NT2/D1 (cell line): ENCODE measurements at regions not wholly inside any gene's neighbourhood (a gene's known extent, or its start where the extent isn't known, plus 50 kb on each side); places are given as distances from the start of the nearest gene placed in this dataset.

ENCODE experiments used
- DNase-seq: peaks from one replicate; pipeline ENCODE4 v3.0.0-alpha.2; 2011; ENCODE audit warnings: low read depth, low spot score
- H3K27me3 ChIP-seq: 2 replicates; pipeline ENCODE4 v1.6.0; 2011; ENCODE audit warnings: mild to moderate bottlenecking; ENCODE audit not compliant: insufficient read length, insufficient read depth
- H3K36me3 ChIP-seq: 2 replicates; pipeline ENCODE4 v1.6.1; 2011; ENCODE audit warnings: mild to moderate bottlenecking, low read length, mixed read lengths; ENCODE audit not compliant: insufficient read depth, insufficient read length
- H3K4me1 ChIP-seq: 2 replicates; pipeline ENCODE4 v1.5.1; 2011; ENCODE audit not compliant: insufficient read depth, insufficient read length
- H3K4me3 ChIP-seq: 2 replicates; pipeline ENCODE4 v1.5.1; 2011; ENCODE audit warnings: low read depth; ENCODE audit not compliant: insufficient read length
- H3K9ac ChIP-seq: 2 replicates; pipeline ENCODE4 v1.6.0; 2011; ENCODE audit warnings: low read depth; ENCODE audit not compliant: insufficient read length
- H3K9me3 ChIP-seq: 2 replicates; pipeline ENCODE4 v1.5.1; 2011; ENCODE audit warnings: mild to moderate bottlenecking, low read length; ENCODE audit not compliant: insufficient read depth
- SUZ12 ChIP-seq: IDR thresholded peaks from 2 replicates; pipeline ENCODE4 v1.6.1; 2011; ENCODE audit not compliant: insufficient read length, insufficient read depth; ENCODE audit errors: extremely low read depth
- YY1 ChIP-seq: IDR thresholded peaks from 2 replicates; pipeline ENCODE4 v1.6.1; 2011; ENCODE audit not compliant: insufficient read length, insufficient read depth
- ZNF274 ChIP-seq: IDR thresholded peaks from 2 replicates; pipeline ENCODE4 v1.6.1; 2011; ENCODE audit warnings: mild to moderate bottlenecking, low read depth, low read length

DNA sequence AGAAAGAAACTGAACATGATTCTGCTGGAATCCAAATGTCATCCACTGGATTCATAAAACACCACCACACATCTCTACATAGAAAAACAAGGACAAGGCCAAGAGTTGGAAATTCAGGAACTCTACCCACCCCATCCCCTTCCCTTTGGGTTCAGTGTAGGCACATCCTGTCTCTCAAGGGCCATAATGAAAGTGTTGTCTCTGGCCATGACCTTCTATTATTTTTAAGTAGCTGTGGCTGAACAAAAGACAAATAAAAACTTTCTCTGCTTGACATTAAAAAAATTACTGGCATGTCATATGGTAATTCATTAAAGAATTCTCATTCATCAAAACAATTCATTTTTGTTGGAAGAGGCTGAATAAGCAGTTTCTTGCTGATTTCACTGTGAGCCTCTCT, 54.9 kb upstream of the ZBTB18 start:
- Histone ChIP-seq H3K9ac (no peak overlapping the region), H3K36me3 (no peaks in the 10 kb centered on the region), H3K4me1 (no peaks in the 10 kb centered on the region), H3K4me3 (no peak overlapping the region), H3K27me3 (no peaks in the 10 kb centered on the region), H3K9me3 (peaks cover 10% of the 10 kb centered on the region; the same call in 1 of the 2 replicates)
- no peak for TF ChIP-seq SUZ12
- TF ChIP-seq YY1 = no peak
- TF ChIP-seq ZNF274 = no peak
- DNase-seq = no peak

DNA sequence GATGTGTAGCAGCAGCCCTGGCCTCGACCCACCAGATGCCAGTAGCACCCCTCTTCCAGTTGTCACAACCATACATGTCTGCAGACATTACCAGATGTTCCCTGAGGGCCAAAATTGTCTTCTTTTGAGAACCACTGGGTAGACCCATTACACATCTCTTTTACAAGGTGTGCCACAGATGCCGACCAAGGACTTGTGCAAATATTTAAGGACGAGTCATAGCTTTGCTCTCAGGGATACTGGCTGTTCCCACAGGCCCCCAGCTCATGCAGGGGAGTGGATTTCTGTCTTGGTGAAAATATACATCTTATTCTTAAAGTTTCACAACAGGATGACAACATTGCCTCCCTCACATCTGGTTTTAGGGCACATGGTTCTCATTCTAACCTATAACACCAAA, 59.4 kb upstream of the ZBTB18 start:
- TF ChIP-seq YY1 (no peak), SUZ12 (no peak), ZNF274 (no peak)
- DNase-seq = no peak
- no peaks in the 10 kb centered on the region for H3K36me3 ChIP-seq

DNA sequence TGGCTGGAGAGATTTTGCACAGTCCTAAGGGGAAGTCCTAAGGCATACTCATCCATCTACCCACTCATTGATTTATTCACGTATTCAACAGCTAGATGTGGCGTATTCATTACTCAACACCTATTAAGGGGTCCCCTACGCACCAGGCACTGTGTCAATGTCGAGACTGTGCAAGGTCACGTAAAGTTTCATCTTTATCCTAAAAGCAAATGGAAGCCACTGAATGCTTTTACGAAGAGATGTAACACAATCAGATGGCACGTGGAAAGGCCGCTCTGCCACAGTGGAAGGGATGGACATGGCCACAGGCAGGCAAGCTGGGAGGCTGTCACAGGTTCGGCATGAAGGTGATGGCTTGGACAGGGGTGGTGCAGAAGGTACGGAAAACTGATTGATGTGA, 66.3 kb upstream of the ZBTB18 start:
- H3K4me3 ChIP-seq = no peak overlapping the region
- TF ChIP-seq SUZ12 (no peak), ZNF274 (no peak), YY1 (no peak)
- H3K9me3 ChIP-seq = peaks cover 4% of the 10 kb centered on the region; the same call in 1 of the 2 replicates
- no peaks in the 10 kb centered on the region for H3K4me1 ChIP-seq
- DNase-seq = no peak
- no peaks in the 10 kb centered on the region for H3K27me3 ChIP-seq
- no peaks in the 10 kb centered on the region for H3K36me3 ChIP-seq
- H3K9ac ChIP-seq = no peak overlapping the region

More for the DNA sequence above, 59.4 kb upstream of the ZBTB18 start:
- no peak overlapping the region for H3K9ac ChIP-seq
- peaks cover 18% of the 10 kb centered on the region; the same call in 1 of the 2 replicates for H3K9me3 ChIP-seq
- H3K4me1 ChIP-seq = no peaks in the 10 kb centered on the region
- H3K27me3 ChIP-seq = no peaks in the 10 kb centered on the region
- H3K4me3 ChIP-seq = no peak overlapping the region

DNA sequence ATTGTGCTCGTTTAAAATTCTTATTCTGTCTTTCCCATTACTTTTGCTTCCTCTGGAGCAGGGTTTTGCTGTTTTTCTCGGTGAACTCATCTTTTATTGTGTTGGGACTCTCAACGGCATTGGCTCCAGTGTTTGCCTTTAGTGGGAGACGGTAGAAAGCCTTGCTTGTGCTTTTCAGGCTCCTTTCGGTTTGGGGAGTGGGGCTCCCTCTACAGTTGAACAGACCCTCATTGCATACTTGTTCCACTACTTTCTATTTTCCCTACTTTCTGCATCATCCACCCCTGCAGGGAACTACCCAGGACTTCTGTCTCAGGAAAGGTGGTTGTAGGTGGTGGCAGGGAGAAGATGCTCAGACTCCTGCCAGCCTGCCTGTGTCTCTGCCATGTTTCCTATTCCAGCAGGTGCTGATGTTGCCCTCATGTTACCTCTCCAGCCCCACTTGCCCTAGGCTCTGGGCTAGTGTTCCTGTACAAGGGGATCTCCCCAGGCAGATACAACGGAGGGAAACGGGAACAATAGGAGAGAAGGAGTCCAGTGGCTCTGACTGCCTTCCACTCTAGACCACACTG, 68.5 kb upstream of the ZBTB18 start:
- no peaks in the 10 kb centered on the region for H3K27me3 ChIP-seq
- H3K36me3 ChIP-seq = no peaks in the 10 kb centered on the region
- no peaks in the 10 kb centered on the region for H3K9me3 ChIP-seq
- no peak overlapping the region for H3K4me3 ChIP-seq
- no peak overlapping the region for H3K9ac ChIP-seq
- DNase-seq = no peak
- H3K4me1 ChIP-seq = no peaks in the 10 kb centered on the region
- TF ChIP-seq SUZ12 (no peak), ZNF274 (no peak), YY1 (no peak)

DNA sequence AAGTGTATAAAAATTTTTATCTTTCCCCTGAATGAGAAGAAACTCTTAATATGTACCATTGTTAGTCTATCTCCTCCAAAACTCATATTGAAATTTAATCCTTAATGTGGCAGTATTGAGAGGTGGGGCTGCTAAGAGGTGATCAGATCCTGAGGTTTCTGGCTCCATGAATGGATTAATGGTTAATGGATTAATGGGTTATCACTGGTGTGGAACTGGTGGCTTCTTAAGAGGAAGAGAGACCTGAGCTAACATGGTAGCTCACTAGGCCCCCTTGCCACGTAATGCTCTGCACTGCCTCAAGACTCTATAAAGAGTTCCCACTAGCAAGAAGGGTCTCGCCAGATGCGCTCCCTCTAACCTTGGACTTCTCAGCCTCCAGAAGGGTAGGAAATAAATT, 70.6 kb upstream of the ZBTB18 start:
- TF ChIP-seq YY1 = no peak
- no peak for TF ChIP-seq SUZ12
- TF ChIP-seq ZNF274 = no peak
- no peaks in the 10 kb centered on the region for H3K27me3 ChIP-seq
- no peak overlapping the region for H3K9ac ChIP-seq
- DNase-seq = no peak
- H3K9me3 ChIP-seq = no peaks in the 10 kb centered on the region
- H3K36me3 ChIP-seq = no peaks in the 10 kb centered on the region
- H3K4me1 ChIP-seq = no peaks in the 10 kb centered on the region
- H3K4me3 ChIP-seq = no peak overlapping the region

DNA sequence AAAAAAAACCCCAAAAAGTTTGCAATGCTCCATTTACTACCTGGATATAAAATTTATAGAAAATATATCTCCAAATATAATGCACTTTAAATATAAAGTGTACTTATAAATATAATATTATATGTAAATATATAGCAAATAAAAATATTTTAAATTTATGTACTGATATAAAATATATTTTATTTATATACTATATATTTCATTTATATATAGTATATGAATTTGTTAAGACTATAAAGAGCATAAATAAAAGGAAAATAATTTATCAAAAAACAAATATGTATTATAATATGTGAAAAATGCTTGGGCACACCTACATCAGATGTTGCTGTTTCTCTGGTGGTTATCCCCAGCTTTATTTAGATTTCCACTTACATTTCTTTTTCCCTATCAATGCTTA, 71.0 kb upstream of the ZBTB18 start:
- Histone ChIP-seq H3K4me3 (no peak overlapping the region), H3K36me3 (no peaks in the 10 kb centered on the region), H3K9me3 (no peaks in the 10 kb centered on the region), H3K9ac (no peak overlapping the region), H3K4me1 (no peaks in the 10 kb centered on the region), H3K27me3 (no peaks in the 10 kb centered on the region)
- DNase-seq = no peak
- TF ChIP-seq SUZ12 = no peak

DNA sequence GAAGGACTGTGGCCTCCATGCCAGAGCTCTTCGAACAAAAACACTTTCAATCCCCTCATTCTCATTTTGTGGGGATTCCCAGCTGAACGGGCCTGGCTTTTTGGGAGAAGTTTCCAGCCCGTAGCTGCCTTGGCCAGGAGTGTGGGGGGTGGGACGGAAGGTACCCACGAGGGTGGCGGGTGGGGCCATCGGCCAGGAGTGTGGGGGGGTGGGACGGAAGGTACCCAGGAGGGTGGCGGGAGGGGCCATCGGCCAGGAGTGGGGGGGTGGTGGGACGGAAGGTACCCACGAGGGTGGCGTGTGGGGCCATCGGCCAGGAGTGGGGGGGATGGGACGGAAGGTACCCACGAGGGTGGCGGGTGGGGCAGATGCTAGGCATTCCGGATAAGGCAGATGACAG, 71.7 kb upstream of the ZBTB18 start:
- Histone ChIP-seq H3K4me1 (no peaks in the 10 kb centered on the region), H3K4me3 (no peak overlapping the region), H3K9ac (no peak overlapping the region), H3K27me3 (no peaks in the 10 kb centered on the region), H3K36me3 (no peaks in the 10 kb centered on the region), H3K9me3 (no peaks in the 10 kb centered on the region)
- no peak for DNase-seq
- TF ChIP-seq ZNF274 (no peak), YY1 (no peak), SUZ12 (no peak)
